ENCODE measurements at regions not wholly inside any gene's neighbourhood (a gene's known extent, or its start where the extent isn't known, plus 50 kb on each side); places are given as distances from the start of the nearest gene placed in this dataset.

DNA sequence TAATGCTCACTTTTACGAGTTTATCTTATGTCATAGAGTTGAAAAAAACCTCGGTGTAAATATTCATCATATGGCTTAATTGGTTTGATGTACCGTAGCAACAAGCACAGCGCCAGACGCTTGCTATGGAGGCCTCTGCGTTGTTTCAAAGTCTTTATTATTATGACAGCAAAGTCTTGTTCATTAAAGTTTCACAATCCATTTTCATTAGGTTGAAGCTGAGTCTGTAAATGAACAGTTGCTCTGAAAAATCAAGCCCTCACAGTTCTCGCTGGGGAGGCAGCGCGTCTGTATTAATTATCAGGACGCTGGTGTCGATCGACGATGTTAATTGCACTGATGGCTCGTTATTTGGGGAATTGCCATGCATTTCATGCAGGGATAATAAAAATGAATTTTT lies 185.6 kb downstream of the INSC start:
- peaks cover 10% of the 10 kb centered on the region for H3K9me3 ChIP-seq (replicated peaks)
- TF ChIP-seq, protein P1, sequence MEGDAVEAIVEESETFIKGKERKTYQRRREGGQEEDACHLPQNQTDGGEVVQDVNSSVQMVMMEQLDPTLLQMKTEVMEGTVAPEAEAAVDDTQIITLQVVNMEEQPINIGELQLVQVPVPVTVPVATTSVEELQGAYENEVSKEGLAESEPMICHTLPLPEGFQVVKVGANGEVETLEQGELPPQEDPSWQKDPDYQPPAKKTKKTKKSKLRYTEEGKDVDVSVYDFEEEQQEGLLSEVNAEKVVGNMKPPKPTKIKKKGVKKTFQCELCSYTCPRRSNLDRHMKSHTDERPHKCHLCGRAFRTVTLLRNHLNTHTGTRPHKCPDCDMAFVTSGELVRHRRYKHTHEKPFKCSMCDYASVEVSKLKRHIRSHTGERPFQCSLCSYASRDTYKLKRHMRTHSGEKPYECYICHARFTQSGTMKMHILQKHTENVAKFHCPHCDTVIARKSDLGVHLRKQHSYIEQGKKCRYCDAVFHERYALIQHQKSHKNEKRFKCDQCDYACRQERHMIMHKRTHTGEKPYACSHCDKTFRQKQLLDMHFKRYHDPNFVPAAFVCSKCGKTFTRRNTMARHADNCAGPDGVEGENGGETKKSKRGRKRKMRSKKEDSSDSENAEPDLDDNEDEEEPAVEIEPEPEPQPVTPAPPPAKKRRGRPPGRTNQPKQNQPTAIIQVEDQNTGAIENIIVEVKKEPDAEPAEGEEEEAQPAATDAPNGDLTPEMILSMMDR (IDR thresholded peaks at IDR 0.05; ENCODE audit: borderline replicate concordance) = no peak
- no peak overlapping the region for H3K4me3 ChIP-seq
- H3K27me3 ChIP-seq (ENCODE audit: low read depth) = peaks cover 5% of the 10 kb centered on the region
- no peaks in the 10 kb centered on the region for H3K36me3 ChIP-seq
- H3K4me1 ChIP-seq = no peaks in the 10 kb centered on the region
- no peak overlapping the region for H3K27ac ChIP-seq (replicated peaks)
- DNase-seq = no peak
- intact Hi-C loops (cut with micrococcal nuclease) = no loop called here

DNA sequence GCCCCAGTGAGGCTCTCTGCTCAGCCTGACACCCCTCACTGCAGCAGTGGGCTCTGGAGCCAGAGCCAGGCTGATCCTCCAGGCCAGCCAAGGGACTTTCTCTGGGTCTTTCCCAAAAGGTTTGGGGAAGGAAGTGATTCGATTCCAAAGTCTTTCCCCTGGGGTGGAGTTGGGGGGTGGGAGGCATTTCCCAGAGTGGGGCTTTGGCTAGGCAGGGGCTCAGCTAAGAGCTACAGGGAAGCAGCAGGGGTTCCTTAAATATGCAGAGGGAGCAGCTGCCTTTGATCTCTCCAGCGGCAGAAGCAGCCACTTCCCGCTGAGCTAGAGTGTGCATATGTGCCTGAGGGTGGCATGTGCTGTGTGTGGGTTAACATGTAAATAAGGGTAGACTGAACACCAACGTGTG lies 192.9 kb downstream of the INSC start:
- peaks cover 18% of the 10 kb centered on the region for H3K9me3 ChIP-seq (replicated peaks)

DNA sequence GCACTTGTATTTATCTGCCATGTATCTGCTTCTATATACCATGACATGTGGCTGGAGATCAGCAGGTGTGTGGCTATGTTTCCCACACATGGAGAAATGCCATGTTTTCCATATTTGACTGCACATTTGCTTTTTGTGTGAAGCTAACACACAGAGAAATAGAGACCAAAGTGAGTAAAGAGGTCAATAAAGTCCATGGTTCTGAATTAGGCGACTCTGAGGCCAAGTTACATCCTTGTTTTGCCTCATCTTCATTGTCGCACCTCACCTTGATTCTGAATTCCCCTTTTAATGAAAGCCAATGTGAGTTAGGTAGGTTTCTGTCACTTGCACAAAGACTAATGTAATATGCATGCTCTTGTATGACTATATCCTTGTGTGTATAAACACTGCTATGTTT lies 194.1 kb downstream of the INSC start:
- Histone ChIP-seq H3K36me3 (no peaks in the 10 kb centered on the region), H3K9me3 (replicated peaks) (peaks cover 15% of the 10 kb centered on the region), H3K27me3 (ENCODE audit: low read depth) (peaks cover 8% of the 10 kb centered on the region), H3K27ac (replicated peaks) (no peak overlapping the region), H3K4me3 (no peak overlapping the region), H3K4me1 (no peaks in the 10 kb centered on the region)
- intact Hi-C loops (cut with micrococcal nuclease) = no loop called here
- DNase-seq = no peak
- TF ChIP-seq, protein P1 (IDR thresholded peaks at IDR 0.05; ENCODE audit: borderline replicate concordance) = no peak

More for the DNA sequence above, 192.9 kb downstream of the INSC start:
- intact Hi-C loops (cut with micrococcal nuclease) = no loop called here
- H3K4me3 ChIP-seq = no peak overlapping the region
- no peak overlapping the region for H3K27ac ChIP-seq (replicated peaks)
- H3K27me3 ChIP-seq (ENCODE audit: low read depth) = peaks cover 10% of the 10 kb centered on the region
- no peaks in the 10 kb centered on the region for H3K36me3 ChIP-seq
- DNase-seq = no peak
- TF ChIP-seq, protein P1 (IDR thresholded peaks at IDR 0.05; ENCODE audit: borderline replicate concordance) = no peak
- no peaks in the 10 kb centered on the region for H3K4me1 ChIP-seq

DNA sequence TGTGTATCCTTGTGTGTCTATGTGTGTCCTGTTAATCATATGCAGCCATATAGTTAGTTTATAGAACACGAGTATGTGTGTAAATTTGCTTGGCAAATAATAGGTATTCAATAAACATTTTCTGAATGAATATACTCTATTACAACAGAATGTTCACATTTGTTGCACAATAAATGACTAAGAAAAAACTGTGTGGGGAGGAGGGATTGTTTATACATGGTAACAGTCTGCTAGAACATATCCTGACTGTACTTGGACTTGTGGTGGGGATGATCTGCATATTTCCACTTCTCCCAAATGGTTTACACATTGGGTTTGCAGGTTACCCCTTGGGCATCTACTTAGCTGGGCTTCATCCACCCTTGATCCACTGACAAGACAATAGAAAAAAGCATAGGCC lies 194.6 kb downstream of the INSC start:
- H3K4me1 ChIP-seq = no peaks in the 10 kb centered on the region
- H3K9me3 ChIP-seq (replicated peaks) = peaks cover 10% of the 10 kb centered on the region
- H3K27ac ChIP-seq (replicated peaks) = no peak overlapping the region
- no peaks in the 10 kb centered on the region for H3K36me3 ChIP-seq
- H3K27me3 ChIP-seq (ENCODE audit: low read depth) = peaks cover 8% of the 10 kb centered on the region
- intact Hi-C loops (cut with micrococcal nuclease) = no loop called here
- DNase-seq = no peak
- H3K4me3 ChIP-seq = no peak overlapping the region
- TF ChIP-seq, protein P1 (IDR thresholded peaks at IDR 0.05; ENCODE audit: borderline replicate concordance) = no peak

DNA sequence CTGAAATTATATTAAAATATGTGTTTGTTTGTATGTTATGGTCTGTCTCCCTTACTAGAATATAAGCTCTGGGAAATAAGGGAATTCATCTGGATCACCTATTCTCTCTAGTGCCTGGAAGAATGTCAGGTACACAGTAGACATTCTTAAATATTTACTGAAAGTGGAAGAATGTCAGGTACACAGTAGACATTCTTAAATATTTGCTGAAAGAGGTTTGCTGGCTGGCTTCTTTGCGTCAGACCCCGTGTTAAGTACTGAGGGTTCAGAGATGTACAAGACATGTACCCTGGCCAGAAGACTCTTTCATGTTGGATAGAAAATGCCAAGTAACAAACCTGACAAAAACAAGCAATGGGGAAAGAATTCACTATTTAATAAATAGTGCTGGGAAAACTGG lies 199.1 kb downstream of the INSC start:
- TF ChIP-seq, protein P1 (IDR thresholded peaks at IDR 0.05; ENCODE audit: borderline replicate concordance) = no peak
- Histone ChIP-seq H3K4me1 (no peaks in the 10 kb centered on the region), H3K4me3 (no peak overlapping the region), H3K36me3 (no peaks in the 10 kb centered on the region), H3K27me3 (ENCODE audit: low read depth) (no peaks in the 10 kb centered on the region), H3K9me3 (replicated peaks) (peaks cover 9% of the 10 kb centered on the region), H3K27ac (replicated peaks) (no peak overlapping the region)
- DNase-seq = no peak
- intact Hi-C loops (cut with micrococcal nuclease) = no loop called here

DNA sequence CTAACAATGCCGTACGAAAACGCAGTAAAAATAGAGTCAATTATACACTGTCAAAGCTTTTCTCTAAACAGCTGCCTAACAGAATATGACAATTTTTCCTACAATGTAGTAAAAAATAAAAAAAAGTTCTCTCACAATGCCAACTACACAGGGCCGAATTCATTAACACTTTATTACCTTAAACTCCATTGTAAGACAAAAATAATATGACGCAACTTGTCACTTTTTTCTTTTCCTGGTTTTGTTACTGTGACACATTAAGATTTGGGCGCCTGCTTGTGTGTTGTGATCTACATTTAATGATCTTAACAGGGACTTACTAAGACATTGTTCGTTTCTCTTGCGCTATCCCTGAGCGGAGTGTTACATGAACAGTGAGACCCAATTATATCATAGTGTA lies 204.1 kb downstream of the INSC start:
- H3K9me3 ChIP-seq (replicated peaks) = peaks cover 8% of the 10 kb centered on the region
- no peak for DNase-seq
- H3K27ac ChIP-seq (replicated peaks) = no peak overlapping the region
- no peak overlapping the region for H3K4me3 ChIP-seq
- peaks cover 4% of the 10 kb centered on the region for H3K27me3 ChIP-seq (ENCODE audit: low read depth)
- no peaks in the 10 kb centered on the region for H3K36me3 ChIP-seq
- no peaks in the 10 kb centered on the region for H3K4me1 ChIP-seq
- TF ChIP-seq, protein P1 (IDR thresholded peaks at IDR 0.05; ENCODE audit: borderline replicate concordance) = no peak
- intact Hi-C loops (cut with micrococcal nuclease) = no loop called here
